Stimulated activated CD8-positive, alpha-beta memory T cell treated with anti-CD3 and anti-CD28 coated beads, Interleukin-7, amount 100 ng/mL, for 1 hour (primary cell): ENCODE measurements at regions not wholly inside any gene's neighbourhood (a gene's known extent, or its start where the extent isn't known, plus 50 kb on each side); places are given as distances from the start of the nearest gene placed in this dataset.

Experiments
- DNase-seq, 2 donors: peaks; one replicate each; pipeline ENCODE4 v3.0.0-alpha.2; 2020; ENCODE audit warnings: low read depth in 2 of 2

DNA sequence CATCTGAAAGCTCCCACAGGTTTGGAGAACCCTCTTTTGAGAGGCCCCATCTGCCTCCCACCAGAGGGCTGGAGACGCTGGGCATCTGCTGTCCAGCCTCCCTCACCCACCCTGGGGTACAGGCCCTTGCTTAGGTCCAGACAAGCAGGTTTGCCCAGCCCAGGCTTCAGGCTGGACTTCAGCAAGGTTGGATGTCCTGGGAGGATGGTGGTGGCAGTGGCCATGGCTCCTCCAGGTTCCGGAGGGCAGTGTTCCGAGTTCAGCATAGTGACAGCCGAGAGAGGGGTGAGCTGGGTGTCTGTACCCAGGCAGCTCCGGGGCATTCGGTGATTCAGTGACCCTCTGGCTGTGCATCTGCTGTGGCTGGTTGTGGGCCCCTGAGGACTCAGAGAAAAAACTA is 58.2 kb upstream of the HDAC4 start:
- DNase-seq: no peak

DNA sequence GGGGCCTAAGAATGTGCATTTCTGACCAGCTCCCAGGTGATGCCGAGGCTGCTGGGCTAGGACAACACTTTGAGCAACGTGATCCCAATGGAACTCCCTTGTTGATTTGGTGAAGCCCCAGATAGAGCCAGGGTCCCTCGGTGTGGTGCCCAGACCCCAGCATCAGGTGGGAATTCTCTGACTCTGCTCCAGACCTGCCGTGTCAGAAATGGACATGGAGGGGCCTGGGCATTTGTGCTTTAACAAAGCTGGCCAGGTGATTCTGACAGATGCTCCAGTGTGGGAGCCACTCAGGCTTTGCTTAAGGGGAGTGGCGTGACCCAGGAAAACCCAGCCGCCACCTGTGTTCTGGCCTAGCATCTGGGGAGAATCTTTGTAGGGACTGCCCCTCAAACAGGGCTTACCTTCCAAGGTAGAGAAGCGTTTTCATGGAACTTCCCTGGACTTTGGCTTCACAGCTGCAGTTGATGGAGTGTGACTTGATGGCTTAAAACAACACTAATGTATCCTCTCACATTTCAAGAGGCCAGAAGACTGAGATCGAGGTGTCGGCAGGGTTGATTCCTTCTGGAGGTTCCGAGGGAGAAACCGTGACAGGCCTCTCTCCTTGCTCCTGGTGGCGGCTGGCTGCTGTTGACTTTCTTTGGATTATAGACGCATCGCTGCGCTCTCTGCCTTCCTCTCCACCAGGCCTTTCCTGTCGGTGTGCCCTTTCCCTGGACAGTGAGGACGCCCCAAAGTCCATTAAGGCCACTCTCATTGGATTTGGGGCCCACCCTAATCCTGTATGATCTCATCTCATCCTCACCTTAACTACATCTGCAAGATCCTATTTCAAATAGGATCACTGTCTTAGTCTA is 57.0 kb upstream of the HDAC4 start:
- no peak for DNase-seq

DNA sequence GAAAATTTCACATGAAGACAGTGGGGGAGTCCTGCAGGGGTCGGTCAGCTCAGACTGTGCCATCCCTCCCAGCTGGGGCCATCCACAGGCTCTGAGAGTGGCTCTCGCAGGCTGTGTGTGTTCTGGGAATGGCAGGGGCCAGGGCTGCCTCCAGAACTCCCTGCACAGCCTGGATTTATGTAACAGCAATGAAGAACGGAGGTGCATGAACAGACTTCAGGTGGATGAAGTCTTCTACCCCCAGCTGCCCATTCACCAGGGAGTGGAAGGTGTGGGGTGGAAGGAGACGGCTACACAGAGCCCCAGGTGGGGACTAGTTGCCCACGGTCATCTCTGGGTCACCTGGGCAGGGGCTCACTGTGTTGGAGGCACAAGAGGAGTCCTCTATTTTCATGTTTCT is 56.1 kb upstream of the HDAC4 start:
- DNase-seq: no peak

DNA sequence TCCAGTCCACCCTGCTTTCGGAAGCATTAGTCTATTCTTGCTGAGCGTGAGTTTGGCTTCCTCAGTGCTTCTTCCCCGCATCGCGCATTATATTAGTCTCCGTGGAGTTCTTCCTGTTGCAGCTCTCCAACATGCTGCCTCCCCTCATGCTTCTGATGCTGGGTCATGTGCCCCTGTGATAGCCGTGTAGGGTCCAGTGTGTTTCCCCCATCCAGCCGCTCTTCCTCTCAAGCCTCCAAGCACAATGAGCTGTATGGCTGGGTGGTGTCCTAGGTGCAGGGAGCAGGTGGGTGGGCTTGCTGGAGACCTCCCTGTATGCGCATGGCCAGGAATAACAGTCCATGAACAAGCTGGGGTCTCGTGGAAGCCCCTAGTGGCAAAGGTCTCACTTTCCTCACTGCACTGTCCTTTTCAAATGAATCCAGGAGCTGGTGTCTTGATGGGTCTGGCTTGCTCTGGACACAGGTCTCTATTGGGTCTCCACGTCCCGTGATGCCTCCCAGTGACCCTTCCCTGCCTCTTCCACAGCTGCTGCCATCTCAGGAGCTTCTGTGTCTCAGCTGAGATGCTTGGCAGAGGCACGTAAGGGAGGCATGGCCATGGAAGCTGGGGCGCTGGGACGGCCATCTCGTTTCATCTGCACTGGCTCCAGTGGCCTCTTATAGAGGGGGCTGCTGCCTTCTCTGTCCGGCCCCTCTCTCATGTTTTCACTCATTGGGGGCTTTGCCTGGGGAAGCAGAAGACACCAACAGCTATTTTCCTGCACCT is 54.8 kb upstream of the HDAC4 start:
- no peak for DNase-seq

DNA sequence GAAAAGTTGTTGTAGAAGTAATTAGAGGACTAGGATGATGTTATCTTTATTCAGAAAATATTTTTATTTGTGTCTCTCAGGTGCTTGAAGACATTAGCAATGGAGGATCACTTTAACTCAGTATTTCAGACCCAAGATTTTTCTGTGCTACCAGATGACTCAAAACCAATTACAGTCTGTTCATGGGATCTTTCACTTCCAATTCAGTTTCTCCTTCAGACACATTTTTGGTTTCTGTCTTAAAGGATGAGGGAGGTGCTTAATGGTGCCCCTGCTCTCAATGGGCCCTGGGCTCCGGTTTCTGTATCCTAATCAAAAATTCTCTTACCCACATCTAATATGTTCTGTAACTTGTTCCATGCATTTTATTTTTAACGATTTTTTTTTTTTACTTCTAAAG is 53.7 kb upstream of the HDAC4 start:
- no peak for DNase-seq
